H1 (cell line): ENCODE measurements at regions not wholly inside any gene's neighbourhood (a gene's known extent, or its start where the extent isn't known, plus 50 kb on each side); places are given as distances from the start of the nearest gene placed in this dataset.
A peak's percentile ranks its signal among the peaks of the same experiment; 100 is the strongest.

Source experiments
- CTCF ChIA-PET: fragments of 300-600 bp; sonication (Branson Sonifier 250); formaldehyde crosslinking; loops from one replicate; lab custom pipeline; 2021; ENCODE audit not compliant: partially characterized antibody; lab: Charles Lee
- POLR2A ChIA-PET: fragments of 300-600 bp; sonication (Branson Sonifier 250); formaldehyde crosslinking; loops from one replicate; lab custom pipeline; 2021; ENCODE audit warnings: inconsistent platforms; ENCODE audit not compliant: partially characterized antibody; lab: Charles Lee
- DNase-seq, 2 experiments: peaks; one replicate each; pipeline versions ENCODE4 v3.0.0 to v3.0.0-alpha.2; 2010 to 2022; ENCODE audit warnings: low spot score in 2 of 2, low read depth in 1 of 2, mixed read lengths in 1 of 2
- FAIRE-seq: peaks from 2 replicates; lab custom pipeline; 2011; peaks lifted over from hg19 to GRCh38; lab: Jason Lieb, UNC
- H2AFZ ChIP-seq: 2 replicates; pipeline ENCODE4 v1.8.1; 2012; ENCODE audit warnings: low read length, inconsistent platforms
- H2AK5ac ChIP-seq: 2 replicates; pipeline ENCODE4 v1.6.1; 2013; ENCODE audit warnings: low read depth, low read length
- H2BK120ac ChIP-seq: replicated peaks from 2 replicates; pipeline ENCODE3; 2013; ENCODE audit warnings: low read depth, low read length, inconsistent platforms
- H2BK12ac ChIP-seq: 2 replicates; pipeline ENCODE4 v1.6.1; 2013; ENCODE audit warnings: low read depth, low read length
- H2BK15ac ChIP-seq: 2 replicates; pipeline ENCODE4 v1.6.1; 2013; ENCODE audit warnings: low read length
- H2BK20ac ChIP-seq: 2 replicates; pipeline ENCODE4 v1.6.1; 2013; ENCODE audit warnings: low read length
- H2BK5ac ChIP-seq: 2 replicates; pipeline ENCODE4 v1.6.1; 2013; ENCODE audit warnings: low read depth, low read length
- H3K14ac ChIP-seq: 2 replicates; pipeline ENCODE4 v1.6.1; 2013; ENCODE audit warnings: inconsistent platforms; ENCODE audit not compliant: insufficient read length
- H3K18ac ChIP-seq: 2 replicates; pipeline ENCODE4 v1.6.1; 2013; ENCODE audit warnings: low read length; ENCODE audit errors: extremely low read depth
- H3K23ac ChIP-seq: 2 replicates; pipeline ENCODE4 v1.6.1; 2013; ENCODE audit warnings: inconsistent platforms; ENCODE audit not compliant: insufficient read length
- H3K23me2 ChIP-seq: 2 replicates; pipeline ENCODE4 v1.6.1; 2013; ENCODE audit warnings: low read depth, low read length
- H3K27ac ChIP-seq: 2 replicates; pipeline ENCODE4 v1.6.1; 2011; ENCODE audit warnings: low read depth, low read length, inconsistent platforms
- H3K27me3 ChIP-seq, 4 experiments: replicated peaks in 1 of 4; 1 replicate in 1 of 4; 2 replicates in 3 of 4; pipeline versions ENCODE4 v1.6.1 to v1.8.1; 2011 to 2013; ENCODE audit warnings: low read length in 3 of 4, mild to moderate bottlenecking in 3 of 4, inconsistent platforms in 2 of 4, mixed read lengths in 2 of 4, moderate library complexity in 1 of 4; ENCODE audit not compliant: control insufficient read depth in 3 of 4, insufficient read depth in 3 of 4; ENCODE audit errors: extremely low read depth in 1 of 4
- H3K36me3 ChIP-seq, 4 experiments: 2 replicates each; pipeline versions ENCODE4 v1.6.1 to v1.8.1; 2011 to 2013; ENCODE audit warnings: mild to moderate bottlenecking in 4 of 4, low read length in 3 of 4, moderate library complexity in 2 of 4, control low read depth in 1 of 4, inconsistent platforms in 1 of 4; ENCODE audit not compliant: insufficient read depth in 4 of 4, control insufficient read depth in 2 of 4
- H3K4ac ChIP-seq: replicated peaks from 2 replicates; pipeline ENCODE3; 2013; ENCODE audit warnings: low read length, low read depth, mixed read lengths, inconsistent platforms; ENCODE audit not compliant: insufficient read length
- H3K4me1 ChIP-seq, 4 experiments: replicated peaks in 1 of 4; 1 replicate in 1 of 4; 2 replicates in 3 of 4; pipeline versions ENCODE4 v1.6.1 to v1.8.1; 2011 to 2013; ENCODE audit warnings: low read length in 3 of 4, inconsistent platforms in 2 of 4, mixed read lengths in 1 of 4; ENCODE audit not compliant: insufficient read depth in 4 of 4, control insufficient read depth in 3 of 4
- H3K4me2 ChIP-seq, 2 experiments: 2 replicates each; pipeline versions ENCODE4 v1.6.1 to v1.8.1; 2011 to 2013; ENCODE audit warnings: low read depth in 2 of 2, low read length in 2 of 2, control low read depth in 1 of 2, inconsistent platforms in 1 of 2, mild to moderate bottlenecking in 1 of 2; ENCODE audit not compliant: insufficient read depth in 1 of 2
- H3K4me3 ChIP-seq, 4 experiments: fragments of 200-600, 300-600 bp in 1 of 4; sonication (generic), shearing (Covaris generic), sonication (Bioruptor Twin) in 1 of 4; 2 replicates each; pipeline versions ENCODE4 v1.5.1 to v1.8.1; 2011 to 2016; ENCODE audit warnings: low read length in 4 of 4, low read depth in 3 of 4, control low read depth in 2 of 4, inconsistent platforms in 2 of 4, mild to moderate bottlenecking in 2 of 4, mixed read lengths in 1 of 4, moderate library complexity in 1 of 4; ENCODE audit not compliant: insufficient read depth in 2 of 4; ENCODE audit errors: extremely low read depth in 1 of 4
- H3K56ac ChIP-seq: replicated peaks from 2 replicates; pipeline ENCODE3; 2013; ENCODE audit warnings: low read depth, mild to moderate bottlenecking, mixed read lengths, low read length, inconsistent platforms; ENCODE audit not compliant: insufficient read length
- H3K79me1 ChIP-seq: 2 replicates; pipeline ENCODE4 v1.6.1; 2013; ENCODE audit warnings: low read depth, low read length, control low read depth
- H3K79me2 ChIP-seq, 2 experiments: 2 replicates each; pipeline versions ENCODE4 v1.6.1 to v1.8.1; 2012 to 2013; ENCODE audit warnings: low read length in 2 of 2, mild to moderate bottlenecking in 2 of 2, inconsistent platforms in 1 of 2; ENCODE audit not compliant: insufficient read depth in 2 of 2, control insufficient read depth in 1 of 2
- H3K9ac ChIP-seq, 4 experiments: replicated peaks in 1 of 4; 1 replicate in 1 of 4; 2 replicates in 3 of 4; pipeline versions ENCODE4 v1.6.1 to v1.8.1; 2011 to 2013; ENCODE audit warnings: low read depth in 3 of 4, low read length in 3 of 4, control low read depth in 2 of 4, mild to moderate bottlenecking in 2 of 4, moderate library complexity in 2 of 4, inconsistent platforms in 1 of 4; ENCODE audit errors: extremely low read depth in 1 of 4
- H3K9me3 ChIP-seq, 2 experiments: 2 replicates each; pipeline versions ENCODE4 v1.6.1 to v1.8.1; 2012 to 2013; ENCODE audit warnings: mild to moderate bottlenecking in 2 of 2, moderate library complexity in 2 of 2, control low read depth in 1 of 2, inconsistent platforms in 1 of 2, low read depth in 1 of 2, low read length in 1 of 2, mixed read lengths in 1 of 2; ENCODE audit not compliant: insufficient read depth in 2 of 2
- H4K20me1 ChIP-seq, 2 experiments: replicated peaks in 1 of 2; 2 replicates each; pipeline versions ENCODE3 to v1.8.1; 2011 to 2013; ENCODE audit warnings: inconsistent platforms in 2 of 2, low read length in 2 of 2, mild to moderate bottlenecking in 1 of 2; ENCODE audit not compliant: insufficient read depth in 2 of 2, control insufficient read depth in 1 of 2
- H4K5ac ChIP-seq: 2 replicates; pipeline ENCODE4 v1.6.1; 2013; ENCODE audit warnings: low read length, low read depth, mixed read lengths, inconsistent platforms; ENCODE audit not compliant: insufficient read length
- H4K8ac ChIP-seq: 2 replicates; pipeline ENCODE4 v1.8.0; 2013; ENCODE audit warnings: mild to moderate bottlenecking, moderate library complexity, low read length, inconsistent platforms; ENCODE audit not compliant: insufficient read depth; ENCODE audit errors: extremely low read depth
- H4K91ac ChIP-seq: replicated peaks from 2 replicates; pipeline ENCODE3; 2013; ENCODE audit warnings: low read length, mixed read lengths, inconsistent platforms; ENCODE audit not compliant: insufficient read length
- BRCA1 ChIP-seq: IDR thresholded peaks from 2 replicates; pipeline ENCODE4 v1.6.1; 2012; ENCODE audit warnings: low read depth, low read length, improper control_type of control experiment
- CTCF ChIP-seq, 3 experiments: IDR thresholded peaks; 1 replicate in 2 of 3; 2 replicates in 1 of 3; pipeline versions ENCODE4 v1.5.1 to v1.6.1; 2011; ENCODE audit warnings: low read length in 3 of 3, mild to moderate bottlenecking in 3 of 3, inconsistent platforms in 2 of 3, low read depth in 1 of 3, moderate library complexity in 1 of 3; ENCODE audit not compliant: insufficient read depth in 1 of 3; ENCODE audit errors: control extremely low read depth in 1 of 3
- RAD21 ChIP-seq, 2 experiments: IDR thresholded peaks in 1 of 2; conservative IDR thresholded peaks in 1 of 2; 2 replicates each; pipeline ENCODE4 v1.6.1; 2011; ENCODE audit warnings: low read depth in 2 of 2, low read length in 2 of 2, improper control_type of control experiment in 1 of 2, inconsistent platforms in 1 of 2, mild to moderate bottlenecking in 1 of 2, moderate library complexity in 1 of 2
- RXRA ChIP-seq: IDR thresholded peaks from 2 replicates; pipeline ENCODE4 v1.6.1; 2011; ENCODE audit warnings: low read depth, mild to moderate bottlenecking, low read length, moderate library complexity; ENCODE audit not compliant: insufficient read depth
- WGBS, 2 experiments: shearing (Covaris generic) in 1 of 2; methylation state at CpG; one replicate each; pipeline versions ENCODE4 v1.1.6 to v1.1.7; 2013 to 2015; ENCODE audit warnings: low lambda C conversion rate in 2 of 2, mixed read lengths in 2 of 2, inconsistent platforms in 1 of 2, low coverage in 1 of 2, missing lambda C conversion rate in 1 of 2; ENCODE audit not compliant: insufficient replicate concordance in 2 of 2, insufficient coverage in 1 of 2, insufficient read length in 1 of 2; ENCODE audit errors: extremely low coverage in 1 of 2, missing lambda C conversion rate in 1 of 2; 5-methylcytosine and 5-hydroxymethylcytosine counted together

- Histone ChIP-seq H3K27ac (no peak overlapping the region), H3K4me2 (no peak overlapping the region), H3K36me3 (no peaks in the 10 kb centered on the region), H2BK20ac (no peak overlapping the region), H3K18ac (no peak overlapping the region), H4K8ac (no peak overlapping the region), H3K9ac (no peak overlapping the region), H4K20me1 (no peaks in the 10 kb centered on the region), H3K23me2 (no peaks in the 10 kb centered on the region), H3K56ac (no peak overlapping the region), H3K79me1 (no peaks in the 10 kb centered on the region), H2AK5ac (no peak overlapping the region), H3K4me1 (no peaks in the 10 kb centered on the region), H4K91ac (no peak overlapping the region), H3K4ac (no peak overlapping the region), H2BK15ac (no peak overlapping the region), H3K27me3 (no peaks in the 10 kb centered on the region), H2AFZ (no peak overlapping the region), H3K4me3 (no peak overlapping the region), H2BK12ac (no peak overlapping the region), H3K79me2 (no peaks in the 10 kb centered on the region), H3K9me3 (no peaks in the 10 kb centered on the region), H2BK120ac (no peak overlapping the region), H2BK5ac (no peak overlapping the region), H4K5ac (no peak overlapping the region), H3K23ac (no peak overlapping the region)
- CTCF ChIA-PET = interaction anchor here (0.5 to 4.1 kb wide), 9 partner anchors 10 to 180 kb away, joined by 3 to 23 read pairs (median 4); no protein-coding TSS in a partner anchor
- DNase-seq (no peak), FAIRE-seq (no peak)
- WGBS, 2 experiments = 75% methylated on average over 1 of the region's 1 CpG; no CpG with 5 or more reads in 1 of the 2 experiments
- TF ChIP-seq RXRA (no peak), CTCF (IDR thresholded peaks at IDR 0.05; ENCODE audit: control extremely low read depth in 1 of 3, insufficient read depth in 1 of 3, low read depth in 1 of 3, low read length in 3 of 3) (peak in 2 of 3 experiments; percentile 55 to 60; a peak in 3 of 4 replicates), RAD21 (IDR thresholded peaks at IDR 0.05 in 1 of 2, conservative IDR thresholded peaks at IDR 0.05 in 1 of 2; ENCODE audit: low read depth in 2 of 2, low read length in 2 of 2) (peak; percentile 47 to 65), BRCA1 (no peak)
- TF ChIP-seq, all 59 proteins: peak for 2
- POLR2A ChIA-PET = no interaction called here
- no peak overlapping the region for H3K14ac ChIP-seq
Observed at GRCh38 chr15:92277776-92278175, 115.9 kb upstream of the ST8SIA2 start.
